H1 (cell line): ENCODE measurements at regions not wholly inside any gene's neighbourhood (a gene's known extent, or its start where the extent isn't known, plus 50 kb on each side); places are given as distances from the start of the nearest gene placed in this dataset.

Experiments
- CTCF ChIA-PET: fragments of 300-600 bp; sonication (Branson Sonifier 250); formaldehyde crosslinking; loops from one replicate; lab custom pipeline; 2021; ENCODE audit not compliant: partially characterized antibody; lab: Charles Lee
- POLR2A ChIA-PET: fragments of 300-600 bp; sonication (Branson Sonifier 250); formaldehyde crosslinking; loops from one replicate; lab custom pipeline; 2021; ENCODE audit warnings: inconsistent platforms; ENCODE audit not compliant: partially characterized antibody; lab: Charles Lee
- DNase-seq, 2 experiments: peaks; one replicate each; pipeline versions ENCODE4 v3.0.0 to v3.0.0-alpha.2; 2010 to 2022; ENCODE audit warnings: low spot score in 2 of 2, low read depth in 1 of 2, mixed read lengths in 1 of 2
- FAIRE-seq: peaks from 2 replicates; lab custom pipeline; 2011; peaks lifted over from hg19 to GRCh38; lab: Jason Lieb, UNC
- H2AFZ ChIP-seq: 2 replicates; pipeline ENCODE4 v1.8.1; 2012; ENCODE audit warnings: low read length, inconsistent platforms
- H2AK5ac ChIP-seq: 2 replicates; pipeline ENCODE4 v1.6.1; 2013; ENCODE audit warnings: low read depth, low read length
- H2BK120ac ChIP-seq: replicated peaks from 2 replicates; pipeline ENCODE3; 2013; ENCODE audit warnings: low read depth, low read length, inconsistent platforms
- H2BK12ac ChIP-seq: 2 replicates; pipeline ENCODE4 v1.6.1; 2013; ENCODE audit warnings: low read depth, low read length
- H2BK15ac ChIP-seq: 2 replicates; pipeline ENCODE4 v1.6.1; 2013; ENCODE audit warnings: low read length
- H2BK20ac ChIP-seq: 2 replicates; pipeline ENCODE4 v1.6.1; 2013; ENCODE audit warnings: low read length
- H2BK5ac ChIP-seq: 2 replicates; pipeline ENCODE4 v1.6.1; 2013; ENCODE audit warnings: low read depth, low read length
- H3K14ac ChIP-seq: 2 replicates; pipeline ENCODE4 v1.6.1; 2013; ENCODE audit warnings: inconsistent platforms; ENCODE audit not compliant: insufficient read length
- H3K18ac ChIP-seq: 2 replicates; pipeline ENCODE4 v1.6.1; 2013; ENCODE audit warnings: low read length; ENCODE audit errors: extremely low read depth
- H3K23ac ChIP-seq: 2 replicates; pipeline ENCODE4 v1.6.1; 2013; ENCODE audit warnings: inconsistent platforms; ENCODE audit not compliant: insufficient read length
- H3K23me2 ChIP-seq: 2 replicates; pipeline ENCODE4 v1.6.1; 2013; ENCODE audit warnings: low read depth, low read length
- H3K27ac ChIP-seq: 2 replicates; pipeline ENCODE4 v1.6.1; 2011; ENCODE audit warnings: low read depth, low read length, inconsistent platforms
- H3K27me3 ChIP-seq, 4 experiments: replicated peaks in 1 of 4; 1 replicate in 1 of 4; 2 replicates in 3 of 4; pipeline versions ENCODE4 v1.6.1 to v1.8.1; 2011 to 2013; ENCODE audit warnings: low read length in 3 of 4, mild to moderate bottlenecking in 3 of 4, inconsistent platforms in 2 of 4, mixed read lengths in 2 of 4, moderate library complexity in 1 of 4; ENCODE audit not compliant: control insufficient read depth in 3 of 4, insufficient read depth in 3 of 4; ENCODE audit errors: extremely low read depth in 1 of 4
- H3K36me3 ChIP-seq, 4 experiments: 2 replicates each; pipeline versions ENCODE4 v1.6.1 to v1.8.1; 2011 to 2013; ENCODE audit warnings: mild to moderate bottlenecking in 4 of 4, low read length in 3 of 4, moderate library complexity in 2 of 4, control low read depth in 1 of 4, inconsistent platforms in 1 of 4; ENCODE audit not compliant: insufficient read depth in 4 of 4, control insufficient read depth in 2 of 4
- H3K4ac ChIP-seq: replicated peaks from 2 replicates; pipeline ENCODE3; 2013; ENCODE audit warnings: low read length, low read depth, mixed read lengths, inconsistent platforms; ENCODE audit not compliant: insufficient read length
- H3K4me1 ChIP-seq, 4 experiments: replicated peaks in 1 of 4; 1 replicate in 1 of 4; 2 replicates in 3 of 4; pipeline versions ENCODE4 v1.6.1 to v1.8.1; 2011 to 2013; ENCODE audit warnings: low read length in 3 of 4, inconsistent platforms in 2 of 4, mixed read lengths in 1 of 4; ENCODE audit not compliant: insufficient read depth in 4 of 4, control insufficient read depth in 3 of 4
- H3K4me2 ChIP-seq, 2 experiments: 2 replicates each; pipeline versions ENCODE4 v1.6.1 to v1.8.1; 2011 to 2013; ENCODE audit warnings: low read depth in 2 of 2, low read length in 2 of 2, control low read depth in 1 of 2, inconsistent platforms in 1 of 2, mild to moderate bottlenecking in 1 of 2; ENCODE audit not compliant: insufficient read depth in 1 of 2
- H3K4me3 ChIP-seq, 4 experiments: fragments of 200-600, 300-600 bp in 1 of 4; sonication (generic), shearing (Covaris generic), sonication (Bioruptor Twin) in 1 of 4; 2 replicates each; pipeline versions ENCODE4 v1.5.1 to v1.8.1; 2011 to 2016; ENCODE audit warnings: low read length in 4 of 4, low read depth in 3 of 4, control low read depth in 2 of 4, inconsistent platforms in 2 of 4, mild to moderate bottlenecking in 2 of 4, mixed read lengths in 1 of 4, moderate library complexity in 1 of 4; ENCODE audit not compliant: insufficient read depth in 2 of 4; ENCODE audit errors: extremely low read depth in 1 of 4
- H3K56ac ChIP-seq: replicated peaks from 2 replicates; pipeline ENCODE3; 2013; ENCODE audit warnings: low read depth, mild to moderate bottlenecking, mixed read lengths, low read length, inconsistent platforms; ENCODE audit not compliant: insufficient read length
- H3K79me1 ChIP-seq: 2 replicates; pipeline ENCODE4 v1.6.1; 2013; ENCODE audit warnings: low read depth, low read length, control low read depth
- H3K79me2 ChIP-seq, 2 experiments: 2 replicates each; pipeline versions ENCODE4 v1.6.1 to v1.8.1; 2012 to 2013; ENCODE audit warnings: low read length in 2 of 2, mild to moderate bottlenecking in 2 of 2, inconsistent platforms in 1 of 2; ENCODE audit not compliant: insufficient read depth in 2 of 2, control insufficient read depth in 1 of 2
- H3K9ac ChIP-seq, 4 experiments: replicated peaks in 1 of 4; 1 replicate in 1 of 4; 2 replicates in 3 of 4; pipeline versions ENCODE4 v1.6.1 to v1.8.1; 2011 to 2013; ENCODE audit warnings: low read depth in 3 of 4, low read length in 3 of 4, control low read depth in 2 of 4, mild to moderate bottlenecking in 2 of 4, moderate library complexity in 2 of 4, inconsistent platforms in 1 of 4; ENCODE audit errors: extremely low read depth in 1 of 4
- H3K9me3 ChIP-seq, 2 experiments: 2 replicates each; pipeline versions ENCODE4 v1.6.1 to v1.8.1; 2012 to 2013; ENCODE audit warnings: mild to moderate bottlenecking in 2 of 2, moderate library complexity in 2 of 2, control low read depth in 1 of 2, inconsistent platforms in 1 of 2, low read depth in 1 of 2, low read length in 1 of 2, mixed read lengths in 1 of 2; ENCODE audit not compliant: insufficient read depth in 2 of 2
- H4K20me1 ChIP-seq, 2 experiments: replicated peaks in 1 of 2; 2 replicates each; pipeline versions ENCODE3 to v1.8.1; 2011 to 2013; ENCODE audit warnings: inconsistent platforms in 2 of 2, low read length in 2 of 2, mild to moderate bottlenecking in 1 of 2; ENCODE audit not compliant: insufficient read depth in 2 of 2, control insufficient read depth in 1 of 2
- H4K5ac ChIP-seq: 2 replicates; pipeline ENCODE4 v1.6.1; 2013; ENCODE audit warnings: low read length, low read depth, mixed read lengths, inconsistent platforms; ENCODE audit not compliant: insufficient read length
- H4K8ac ChIP-seq: 2 replicates; pipeline ENCODE4 v1.8.0; 2013; ENCODE audit warnings: mild to moderate bottlenecking, moderate library complexity, low read length, inconsistent platforms; ENCODE audit not compliant: insufficient read depth; ENCODE audit errors: extremely low read depth
- H4K91ac ChIP-seq: replicated peaks from 2 replicates; pipeline ENCODE3; 2013; ENCODE audit warnings: low read length, mixed read lengths, inconsistent platforms; ENCODE audit not compliant: insufficient read length
- ASH2L ChIP-seq: fragments of 200-600, 300-600 bp; sonication (generic); IDR thresholded peaks from one replicate; pipeline ENCODE4 v1.7.1; 2017; ENCODE audit warnings: low read length
- CBX8 ChIP-seq: fragments of 300-800, 300-1000 bp; sonication (generic); IDR thresholded peaks from 2 replicates; pipeline ENCODE4 v1.7.1; 2016; ENCODE audit warnings: low read depth, low read length, borderline replicate concordance
- CEBPB ChIP-seq: IDR thresholded peaks from 2 replicates; pipeline ENCODE4 v1.6.1; 2012; ENCODE audit warnings: low read depth, low read length
- EP300 ChIP-seq, 2 experiments: IDR thresholded peaks; 1 replicate in 1 of 2; 2 replicates in 1 of 2; pipeline ENCODE4 v1.6.1; 2011 to 2012; ENCODE audit warnings: low read depth in 2 of 2, low read length in 2 of 2, mild to moderate bottlenecking in 2 of 2, borderline replicate concordance in 1 of 2, inconsistent platforms in 1 of 2, moderate library complexity in 1 of 2
- EZH2 ChIP-seq: fragments of 200-600 bp; sonication (generic); IDR thresholded peaks from 2 replicates; pipeline ENCODE4 v1.7.1; 2012; ENCODE audit warnings: low read depth, mild to moderate bottlenecking, moderate library complexity, low read length, inconsistent platforms; ENCODE audit not compliant: severe bottlenecking
- HDAC6 ChIP-seq: IDR thresholded peaks from one replicate; pipeline ENCODE4 v1.7.1; 2012; ENCODE audit warnings: low read depth, mild to moderate bottlenecking, inconsistent platforms, low read length, moderate library complexity
- KDM5A ChIP-seq: fragments of 200-600 bp; IDR thresholded peaks from 2 replicates; pipeline ENCODE4 v1.7.1; 2012; ENCODE audit warnings: mild to moderate bottlenecking, low read length, inconsistent platforms, mixed read lengths
- POLR2A ChIP-seq, 2 experiments: IDR thresholded peaks; 1 replicate in 1 of 2; 2 replicates in 1 of 2; pipeline ENCODE4 v1.6.1; 2011; ENCODE audit warnings: low read depth in 2 of 2, low read length in 2 of 2, mild to moderate bottlenecking in 2 of 2; ENCODE audit errors: control extremely low read depth in 1 of 2
- POLR2AphosphoS5 ChIP-seq: IDR thresholded peaks from 2 replicates; pipeline ENCODE4 v1.6.1; 2011; ENCODE audit warnings: low read depth, low read length
- POU5F1 ChIP-seq: IDR thresholded peaks from 2 replicates; pipeline ENCODE4 v1.6.1; 2011; ENCODE audit warnings: low read depth, mild to moderate bottlenecking, low read length, moderate library complexity
- RFX5 ChIP-seq: IDR thresholded peaks from 2 replicates; pipeline ENCODE4 v1.6.1; 2011; ENCODE audit warnings: low read depth, low read length, improper control_type of control experiment, borderline replicate concordance
- SIRT6 ChIP-seq: IDR thresholded peaks from one replicate; pipeline ENCODE4 v1.7.1; 2012; ENCODE audit warnings: low read length, inconsistent platforms
- TBP ChIP-seq: IDR thresholded peaks from 2 replicates; pipeline ENCODE4 v1.6.1; 2011; ENCODE audit warnings: low read depth, low read length, improper control_type of control experiment
- TEAD4 ChIP-seq: IDR thresholded peaks from 2 replicates; pipeline ENCODE4 v1.6.1; 2012; ENCODE audit warnings: low read depth, low read length, inconsistent platforms, mixed read lengths
- WGBS, 2 experiments: shearing (Covaris generic) in 1 of 2; methylation state at CpG; one replicate each; pipeline versions ENCODE4 v1.1.6 to v1.1.7; 2013 to 2015; ENCODE audit warnings: low lambda C conversion rate in 2 of 2, mixed read lengths in 2 of 2, inconsistent platforms in 1 of 2, low coverage in 1 of 2, missing lambda C conversion rate in 1 of 2; ENCODE audit not compliant: insufficient replicate concordance in 2 of 2, insufficient coverage in 1 of 2, insufficient read length in 1 of 2; ENCODE audit errors: extremely low coverage in 1 of 2, missing lambda C conversion rate in 1 of 2; 5-methylcytosine and 5-hydroxymethylcytosine counted together

GRCh38 chr15:62444104-62445022, 279.3 kb upstream of the C2CD4B start:
- Histone ChIP-seq H4K5ac (no peak overlapping the region), H3K27ac (no peak overlapping the region), H3K14ac (no peak overlapping the region), H3K18ac (no peak overlapping the region), H3K9me3 (no peaks in the 10 kb centered on the region), H3K23ac (no peak overlapping the region), H3K4me3 (no peak overlapping the region), H2BK5ac (no peak overlapping the region), H3K79me1 (no peaks in the 10 kb centered on the region), H3K56ac (no peak overlapping the region), H2BK20ac (no peak overlapping the region), H3K4me2 (no peak overlapping the region), H3K4ac (no peak overlapping the region), H4K8ac (no peak overlapping the region), H3K9ac (no peak overlapping the region), H4K20me1 (no peaks in the 10 kb centered on the region), H2BK120ac (no peak overlapping the region), H3K23me2 (no peaks in the 10 kb centered on the region), H3K79me2 (no peaks in the 10 kb centered on the region), H4K91ac (no peak overlapping the region), H3K27me3 (no peaks in the 10 kb centered on the region), H3K36me3 (no peaks in the 10 kb centered on the region), H2AFZ (no peak overlapping the region), H2AK5ac (no peak overlapping the region), H2BK15ac (no peak overlapping the region), H3K4me1 (peaks cover 0 to 4% (median 1%) of the 10 kb centered on the region in 4 experiments; a peak in 1 of 7 replicates), H2BK12ac (no peak overlapping the region)
- DNase-seq (no peak), FAIRE-seq (no peak)
- ChIA-PET POLR2A (no interaction called here), CTCF (interaction anchor here (1.4 kb wide), 2 partner anchors 13 to 63 kb away, joined by 4 read pairs; no protein-coding TSS in a partner anchor)
- 91% methylated on average over 8 of the region's 8 CpGs; no CpG with 5 or more reads in 1 of the 2 experiments for WGBS, 2 experiments
- TF ChIP-seq POLR2AphosphoS5 (no peak), CEBPB (no peak), RFX5 (no peak), ASH2L (no peak), POLR2A (IDR thresholded peaks at IDR 0.05; ENCODE audit: control extremely low read depth in 1 of 2, low read depth in 2 of 2, low read length in 2 of 2) (no peak), EZH2 (no peak), HDAC6 (no peak), EP300 (IDR thresholded peaks at IDR 0.05; ENCODE audit: borderline replicate concordance in 1 of 2, low read depth in 2 of 2, low read length in 2 of 2) (no peak), TEAD4 (no peak), TBP (no peak), SIRT6 (no peak), KDM5A (no peak), CBX8 (no peak), POU5F1 (no peak)
